ENCODE measurements at regions not wholly inside any gene's neighbourhood (a gene's known extent, or its start where the extent isn't known, plus 50 kb on each side); places are given as distances from the start of the nearest gene placed in this dataset.

GRCh38 chr19:7415163-7415856 lies 66.6 kb downstream of the ARHGEF18 start:
- in situ Hi-C loops (cut with HindIII; ENCODE audit: low pct_ligation_motif_present, low sequenced_read_pairs), result no loop called here
- TF ChIP-seq, protein P1, sequence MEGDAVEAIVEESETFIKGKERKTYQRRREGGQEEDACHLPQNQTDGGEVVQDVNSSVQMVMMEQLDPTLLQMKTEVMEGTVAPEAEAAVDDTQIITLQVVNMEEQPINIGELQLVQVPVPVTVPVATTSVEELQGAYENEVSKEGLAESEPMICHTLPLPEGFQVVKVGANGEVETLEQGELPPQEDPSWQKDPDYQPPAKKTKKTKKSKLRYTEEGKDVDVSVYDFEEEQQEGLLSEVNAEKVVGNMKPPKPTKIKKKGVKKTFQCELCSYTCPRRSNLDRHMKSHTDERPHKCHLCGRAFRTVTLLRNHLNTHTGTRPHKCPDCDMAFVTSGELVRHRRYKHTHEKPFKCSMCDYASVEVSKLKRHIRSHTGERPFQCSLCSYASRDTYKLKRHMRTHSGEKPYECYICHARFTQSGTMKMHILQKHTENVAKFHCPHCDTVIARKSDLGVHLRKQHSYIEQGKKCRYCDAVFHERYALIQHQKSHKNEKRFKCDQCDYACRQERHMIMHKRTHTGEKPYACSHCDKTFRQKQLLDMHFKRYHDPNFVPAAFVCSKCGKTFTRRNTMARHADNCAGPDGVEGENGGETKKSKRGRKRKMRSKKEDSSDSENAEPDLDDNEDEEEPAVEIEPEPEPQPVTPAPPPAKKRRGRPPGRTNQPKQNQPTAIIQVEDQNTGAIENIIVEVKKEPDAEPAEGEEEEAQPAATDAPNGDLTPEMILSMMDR (IDR thresholded peaks at IDR 0.05; ENCODE audit: low read depth, low read length, missing control alignments), result no peak
- Histone ChIP-seq H3K27me3 (replicated peaks) (no peaks in the 10 kb centered on the region), H3K36me3 (replicated peaks) (no peaks in the 10 kb centered on the region), H3K27ac (no peak overlapping the region), H3K4me3 (ENCODE audit: low read depth, low read length) (no peak overlapping the region)
- peak; percentile 44 for DNase-seq

GRCh38 chr19:7415857-7416371 lies 67.2 kb downstream of the ARHGEF18 start:
- in situ Hi-C loops (cut with HindIII; ENCODE audit: low pct_ligation_motif_present, low sequenced_read_pairs), result no loop called here
- Histone ChIP-seq H3K36me3 (replicated peaks) (no peaks in the 10 kb centered on the region), H3K27ac (no peak overlapping the region)

DNA sequence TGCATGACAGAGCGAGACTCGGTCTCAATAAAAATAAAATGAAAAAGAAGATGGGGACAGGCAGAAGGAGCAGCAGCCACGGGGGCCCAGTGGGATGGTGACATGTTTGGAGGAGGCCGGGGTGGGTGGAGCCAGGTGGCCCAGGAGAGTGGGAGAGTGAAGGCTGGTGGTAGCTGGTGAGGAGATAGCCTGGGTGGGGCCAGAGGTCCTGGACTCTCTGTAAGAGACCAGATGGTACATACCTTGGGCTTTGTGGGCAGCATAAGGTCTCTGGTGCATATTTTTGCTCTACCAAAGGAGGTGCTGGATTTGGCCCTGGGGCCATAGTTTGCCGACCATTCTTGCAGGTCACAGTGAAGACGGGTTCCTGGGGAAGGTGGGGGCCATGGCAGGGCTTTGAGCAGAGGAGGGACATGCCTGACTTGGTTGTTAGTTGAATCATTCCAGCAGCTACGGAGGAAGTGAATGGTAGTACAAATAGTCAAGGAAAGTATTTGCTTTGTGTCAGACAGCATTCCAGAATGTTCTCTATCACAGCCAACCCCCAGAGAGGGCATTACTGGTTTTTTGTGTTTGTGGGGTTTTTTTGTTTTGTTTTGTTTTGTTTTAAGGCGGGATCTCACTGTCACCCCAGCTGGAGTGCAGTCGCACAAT lies 69.1 kb downstream of the ARHGEF18 start:
- peak; percentile 26 for DNase-seq
- no peak overlapping the region for H3K4me3 ChIP-seq (ENCODE audit: low read depth, low read length)
- H3K27ac ChIP-seq, result no peak overlapping the region
- no peaks in the 10 kb centered on the region for H3K36me3 ChIP-seq (replicated peaks)
- in situ Hi-C loops (cut with HindIII; ENCODE audit: low pct_ligation_motif_present, low sequenced_read_pairs), result no loop called here
- TF ChIP-seq, protein P1 (IDR thresholded peaks at IDR 0.05; ENCODE audit: low read depth, low read length, missing control alignments), result no peak
- no peaks in the 10 kb centered on the region for H3K27me3 ChIP-seq (replicated peaks)

More at GRCh38 chr19:7415857-7416371, 67.2 kb downstream of the ARHGEF18 start:
- no peak for DNase-seq
- no peaks in the 10 kb centered on the region for H3K27me3 ChIP-seq (replicated peaks)
- TF ChIP-seq, protein P1 (IDR thresholded peaks at IDR 0.05; ENCODE audit: low read depth, low read length, missing control alignments), result no peak
- no peak overlapping the region for H3K4me3 ChIP-seq (ENCODE audit: low read depth, low read length)

- Histone ChIP-seq H3K27ac (no peak overlapping the region), H3K27me3 (replicated peaks) (no peaks in the 10 kb centered on the region), H3K4me3 (ENCODE audit: low read depth, low read length) (no peak overlapping the region), H3K36me3 (replicated peaks) (no peaks in the 10 kb centered on the region)
- in situ Hi-C loops (cut with HindIII; ENCODE audit: low pct_ligation_motif_present, low sequenced_read_pairs), result no loop called here
- no peak for DNase-seq
- TF ChIP-seq, protein P1 (IDR thresholded peaks at IDR 0.05; ENCODE audit: low read depth, low read length, missing control alignments), result no peak
Measured at GRCh38 chr19:7418596-7418995, 69.9 kb downstream of the ARHGEF18 start.

DNA sequence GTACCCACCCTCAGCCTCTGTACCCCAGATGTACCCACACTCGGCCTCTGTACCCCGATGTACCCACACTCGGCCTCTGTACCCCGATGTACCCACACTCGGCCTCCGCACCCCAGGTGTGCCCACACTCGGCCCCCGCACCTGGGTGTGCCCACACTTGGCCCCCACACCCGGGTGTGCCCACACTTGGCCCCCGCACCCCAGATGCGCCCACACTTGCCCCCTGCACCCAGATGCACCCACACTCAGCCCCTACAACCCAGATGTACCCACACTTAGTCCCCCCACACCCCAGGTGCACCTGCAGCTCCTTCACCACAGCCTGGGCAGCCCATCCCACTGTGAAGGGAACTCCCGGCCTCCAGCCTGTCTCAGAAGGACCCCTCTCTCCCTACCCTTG lies 69.7 kb downstream of the PEX11G start:
- no peaks in the 10 kb centered on the region for H3K27me3 ChIP-seq (replicated peaks)
- H3K4me3 ChIP-seq (ENCODE audit: low read depth, low read length), result no peak overlapping the region
- no peak for DNase-seq
- H3K36me3 ChIP-seq (replicated peaks), result peaks cover under 1% of the 10 kb centered on the region
- TF ChIP-seq, protein P1 (IDR thresholded peaks at IDR 0.05; ENCODE audit: low read depth, low read length, missing control alignments), result no peak
- in situ Hi-C loops (cut with HindIII; ENCODE audit: low pct_ligation_motif_present, low sequenced_read_pairs), result no loop called here
- H3K27ac ChIP-seq, result no peak overlapping the region

All from brain microvascular endothelial cell (primary cell).